ENCODE measurements at regions not wholly inside any gene's neighbourhood (a gene's known extent, or its start where the extent isn't known, plus 50 kb on each side); places are given as distances from the start of the nearest gene placed in this dataset.

GRCh38 chr5:82666312-82666711 is 388.2 kb upstream of the RPS23 start:
- no peak for TF ChIP-seq NKRF (IDR thresholded peaks at IDR 0.05; ENCODE audit: borderline replicate concordance)
- TF ChIP-seq CREM (IDR thresholded peaks at IDR 0.05; ENCODE audit: low read depth) = no peak
- TF ChIP-seq, protein P1, sequence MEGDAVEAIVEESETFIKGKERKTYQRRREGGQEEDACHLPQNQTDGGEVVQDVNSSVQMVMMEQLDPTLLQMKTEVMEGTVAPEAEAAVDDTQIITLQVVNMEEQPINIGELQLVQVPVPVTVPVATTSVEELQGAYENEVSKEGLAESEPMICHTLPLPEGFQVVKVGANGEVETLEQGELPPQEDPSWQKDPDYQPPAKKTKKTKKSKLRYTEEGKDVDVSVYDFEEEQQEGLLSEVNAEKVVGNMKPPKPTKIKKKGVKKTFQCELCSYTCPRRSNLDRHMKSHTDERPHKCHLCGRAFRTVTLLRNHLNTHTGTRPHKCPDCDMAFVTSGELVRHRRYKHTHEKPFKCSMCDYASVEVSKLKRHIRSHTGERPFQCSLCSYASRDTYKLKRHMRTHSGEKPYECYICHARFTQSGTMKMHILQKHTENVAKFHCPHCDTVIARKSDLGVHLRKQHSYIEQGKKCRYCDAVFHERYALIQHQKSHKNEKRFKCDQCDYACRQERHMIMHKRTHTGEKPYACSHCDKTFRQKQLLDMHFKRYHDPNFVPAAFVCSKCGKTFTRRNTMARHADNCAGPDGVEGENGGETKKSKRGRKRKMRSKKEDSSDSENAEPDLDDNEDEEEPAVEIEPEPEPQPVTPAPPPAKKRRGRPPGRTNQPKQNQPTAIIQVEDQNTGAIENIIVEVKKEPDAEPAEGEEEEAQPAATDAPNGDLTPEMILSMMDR (IDR thresholded peaks at IDR 0.05 in 2 of 3, conservative IDR thresholded peaks at IDR 0.05 in 1 of 3; ENCODE audit: insufficient read depth in 2 of 3, low read depth in 1 of 3, low read length in 3 of 3) = no peak
- TF ChIP-seq HNRNPH1 (optimal IDR thresholded peaks at IDR 0.05; ENCODE audit: low read depth, low read length) = no peak
- no peak for TF ChIP-seq ARNT (IDR thresholded peaks at IDR 0.05)
- no peak for TF ChIP-seq ELF4 (CRISPR knock-in tag; IDR thresholded peaks at IDR 0.05)
- TF ChIP-seq SPI1 (IDR thresholded peaks at IDR 0.05; ENCODE audit: borderline replicate concordance, low read depth, low read length) = no peak
- TF ChIP-seq ZFX (CRISPR knock-in tag; IDR thresholded peaks at IDR 0.05) = no peak
